GM21526 (cell line): ENCODE measurements at regions not wholly inside any gene's neighbourhood (a gene's known extent, or its start where the extent isn't known, plus 50 kb on each side); places are given as distances from the start of the nearest gene placed in this dataset.

Experiments used
- ATAC-seq: cut with Tn5 transposase; IDR thresholded peaks from one replicate; pipeline ENCODE4 v1.9.1; 2021; ENCODE audit warnings: moderate library complexity; ENCODE audit not compliant: unreplicated experiment, low FRiP score

- ATAC-seq, result no peak
Measured at GRCh38 chr2:221360312-221360711, 211.8 kb downstream of the EPHA4 start.

DNA sequence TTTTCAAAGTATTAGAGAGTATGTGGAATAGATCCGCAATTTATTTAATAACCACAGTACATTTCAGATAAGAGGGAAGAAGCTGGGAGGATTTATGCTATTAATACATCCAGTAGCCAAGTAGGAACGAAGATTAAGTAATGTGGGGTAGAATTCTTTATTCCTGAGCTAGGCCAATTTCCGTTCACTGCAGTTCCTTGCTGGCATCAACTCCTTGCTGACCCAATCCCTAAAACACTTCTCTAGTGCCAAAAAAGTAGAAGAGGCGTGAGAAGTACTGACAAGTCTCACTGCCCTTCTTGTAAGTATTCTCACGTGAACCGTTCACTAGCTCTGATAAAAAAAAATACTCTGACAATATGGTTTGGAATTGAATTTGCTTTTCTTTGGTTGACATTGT is 211.4 kb downstream of the EPHA4 start:
- ATAC-seq, result no peak

DNA sequence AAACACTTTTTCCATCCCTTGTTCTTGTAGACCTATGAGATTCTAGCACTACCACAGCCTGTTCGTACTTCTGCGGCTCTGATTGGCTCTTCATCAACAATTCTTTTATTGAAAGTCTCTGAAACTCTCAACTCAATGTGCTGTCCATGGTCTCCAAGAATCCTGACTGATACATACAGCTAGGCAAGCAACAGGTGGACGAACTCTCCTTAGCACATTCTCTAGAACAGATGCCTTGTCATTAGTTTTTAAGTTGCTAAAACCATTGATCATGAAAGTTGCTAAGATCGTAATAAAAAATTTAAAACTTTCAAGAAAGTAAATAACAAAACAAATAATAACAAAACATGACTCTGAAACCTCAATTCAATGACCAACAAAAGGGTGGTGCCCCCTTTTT is 210.5 kb downstream of the EPHA4 start:
- ATAC-seq, result no peak

DNA sequence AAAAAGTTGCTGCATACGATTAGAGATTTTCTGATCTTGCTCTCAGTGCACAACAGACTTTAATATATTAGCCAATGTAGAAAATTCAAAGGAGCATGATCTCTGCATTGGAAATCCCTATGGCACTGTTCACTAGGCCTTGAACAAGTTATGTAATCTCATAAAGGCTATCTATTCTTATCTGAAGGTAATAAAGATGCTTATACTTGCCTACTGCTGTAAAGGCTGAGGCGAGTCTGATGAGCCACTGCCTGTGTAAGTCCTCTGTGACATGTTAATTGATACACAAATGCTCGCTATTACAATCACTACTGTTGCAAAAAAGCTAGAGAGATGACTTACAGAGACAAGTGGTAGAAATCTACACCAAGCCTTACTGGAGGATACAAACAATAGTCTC is 207.4 kb downstream of the EPHA4 start:
- no peak for ATAC-seq
